ENCODE measurements at regions not wholly inside any gene's neighbourhood (a gene's known extent, or its start where the extent isn't known, plus 50 kb on each side); places are given as distances from the start of the nearest gene placed in this dataset.

DNA sequence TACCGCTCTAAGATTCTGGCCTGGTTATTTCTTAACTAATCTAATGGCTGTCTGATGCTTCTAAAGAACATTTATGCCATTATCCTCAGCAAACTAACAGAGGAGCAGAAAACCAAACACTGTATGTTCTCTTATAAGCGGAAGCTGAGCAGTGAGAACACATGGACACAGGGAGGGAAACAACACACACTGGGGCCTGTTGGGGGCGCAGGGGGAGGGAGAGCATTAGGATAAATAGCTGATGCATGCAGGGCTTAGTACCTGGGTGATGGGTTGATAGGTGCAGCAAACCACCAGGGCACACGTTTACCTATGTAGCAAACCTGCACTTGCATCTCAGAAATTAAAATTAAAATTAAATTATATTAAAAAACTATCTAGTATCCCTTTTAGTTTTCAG lies 853.5 kb downstream of the GATA3 start:
- Histone ChIP-seq H2AFZ (replicated peaks; ENCODE audit: low read length, poor library complexity) (no peak overlapping the region), H2AK5ac (ENCODE audit: low read depth, low read length) (no peak overlapping the region), H4K5ac (ENCODE audit: low read depth, low read length) (no peak overlapping the region), H3K4ac (ENCODE audit: low read depth, low read length) (no peak overlapping the region), H4K8ac (ENCODE audit: low read depth in 2 of 2, low read length in 2 of 2) (no peak overlapping the region), H3K9me1 (ENCODE audit: insufficient read depth, low read length) (no peaks in the 10 kb centered on the region), H3K23ac (ENCODE audit: low read depth, low read length) (no peak overlapping the region), H3K9me3 (ENCODE audit: control insufficient read depth, insufficient read depth, low read length) (peaks cover 7% of the 10 kb centered on the region), H3K27me3 (ENCODE audit: control insufficient read depth, insufficient read depth, low read length) (no peaks in the 10 kb centered on the region), H2BK120ac (ENCODE audit: low read depth, low read length) (no peak overlapping the region), H3K79me1 (ENCODE audit: low read depth in 1 of 2, low read length in 2 of 2) (no peaks in the 10 kb centered on the region), H3K36me3 (ENCODE audit: control insufficient read depth, insufficient read depth, low read length) (no peaks in the 10 kb centered on the region), H3K56ac (ENCODE audit: extremely low read depth, insufficient read depth, low read length) (no peak overlapping the region), H2BK20ac (ENCODE audit: low read depth, low read length) (no peak overlapping the region), H3K4me1 (ENCODE audit: control insufficient read depth, insufficient read depth, low read length) (no peaks in the 10 kb centered on the region), H2BK5ac (ENCODE audit: low read depth, low read length, poor library complexity, severe bottlenecking) (no peak overlapping the region), H3K9ac (ENCODE audit: low read depth, low read length) (no peak overlapping the region), H4K20me1 (ENCODE audit: insufficient read depth, low read length) (no peaks in the 10 kb centered on the region), H3K4me2 (ENCODE audit: low read depth, low read length) (no peak overlapping the region), H2BK15ac (ENCODE audit: low read depth, low read length) (no peak overlapping the region), H2AK9ac (replicated peaks; ENCODE audit: low read depth, low read length, poor library complexity) (no peak overlapping the region), H4K91ac (ENCODE audit: insufficient read depth, low read depth, low read length) (no peak overlapping the region), H3K18ac (ENCODE audit: low read depth, low read length) (no peak overlapping the region), H3K4me3 (ENCODE audit: insufficient read depth, low read depth, low read length) (no peak overlapping the region), H3K14ac (replicated peaks; ENCODE audit: low read depth, low read length) (no peak overlapping the region), H3K27ac (ENCODE audit: insufficient read depth, low read length) (no peak overlapping the region)
- no peak for TF ChIP-seq MXI1 (IDR thresholded peaks at IDR 0.05; ENCODE audit: borderline replicate concordance, low read depth, low read length)
- no peak for TF ChIP-seq CEBPB (IDR thresholded peaks at IDR 0.05; ENCODE audit: low read depth, low read length)
- no peak for TF ChIP-seq RAD21 (IDR thresholded peaks at IDR 0.05; ENCODE audit: low read length)
- TF ChIP-seq FOS (IDR thresholded peaks at IDR 0.05; ENCODE audit: low read depth, low read length), result no peak
- TF ChIP-seq, protein P1, sequence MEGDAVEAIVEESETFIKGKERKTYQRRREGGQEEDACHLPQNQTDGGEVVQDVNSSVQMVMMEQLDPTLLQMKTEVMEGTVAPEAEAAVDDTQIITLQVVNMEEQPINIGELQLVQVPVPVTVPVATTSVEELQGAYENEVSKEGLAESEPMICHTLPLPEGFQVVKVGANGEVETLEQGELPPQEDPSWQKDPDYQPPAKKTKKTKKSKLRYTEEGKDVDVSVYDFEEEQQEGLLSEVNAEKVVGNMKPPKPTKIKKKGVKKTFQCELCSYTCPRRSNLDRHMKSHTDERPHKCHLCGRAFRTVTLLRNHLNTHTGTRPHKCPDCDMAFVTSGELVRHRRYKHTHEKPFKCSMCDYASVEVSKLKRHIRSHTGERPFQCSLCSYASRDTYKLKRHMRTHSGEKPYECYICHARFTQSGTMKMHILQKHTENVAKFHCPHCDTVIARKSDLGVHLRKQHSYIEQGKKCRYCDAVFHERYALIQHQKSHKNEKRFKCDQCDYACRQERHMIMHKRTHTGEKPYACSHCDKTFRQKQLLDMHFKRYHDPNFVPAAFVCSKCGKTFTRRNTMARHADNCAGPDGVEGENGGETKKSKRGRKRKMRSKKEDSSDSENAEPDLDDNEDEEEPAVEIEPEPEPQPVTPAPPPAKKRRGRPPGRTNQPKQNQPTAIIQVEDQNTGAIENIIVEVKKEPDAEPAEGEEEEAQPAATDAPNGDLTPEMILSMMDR (conservative IDR thresholded peaks at IDR 0.05; ENCODE audit: low read depth, low read length), result no peak
- TF ChIP-seq POLR2A (IDR thresholded peaks at IDR 0.05; ENCODE audit: low read depth, low read length), result no peak
- TF ChIP-seq NFE2L2 (IDR thresholded peaks at IDR 0.05; ENCODE audit: low read depth, low read length), result no peak
- no peak for TF ChIP-seq MAZ (IDR thresholded peaks at IDR 0.05; ENCODE audit: borderline replicate concordance, low read depth, low read length)
- TF ChIP-seq ELK1 (IDR thresholded peaks at IDR 0.05; ENCODE audit: borderline replicate concordance, low read depth, low read length), result no peak
- no peak for TF ChIP-seq BHLHE40 (IDR thresholded peaks at IDR 0.05; ENCODE audit: low read depth, low read length)
- no peak for TF ChIP-seq RCOR1 (IDR thresholded peaks at IDR 0.05; ENCODE audit: insufficient replicate concordance, low read length)
- no peak for TF ChIP-seq SMC3 (IDR thresholded peaks at IDR 0.05; ENCODE audit: low read depth, low read length)
- TF ChIP-seq RFX5 (IDR thresholded peaks at IDR 0.05; ENCODE audit: low read depth, low read length), result no peak
- TF ChIP-seq MAFK (IDR thresholded peaks at IDR 0.05; ENCODE audit: low read depth, low read length), result no peak
- TF ChIP-seq, protein P2, sequence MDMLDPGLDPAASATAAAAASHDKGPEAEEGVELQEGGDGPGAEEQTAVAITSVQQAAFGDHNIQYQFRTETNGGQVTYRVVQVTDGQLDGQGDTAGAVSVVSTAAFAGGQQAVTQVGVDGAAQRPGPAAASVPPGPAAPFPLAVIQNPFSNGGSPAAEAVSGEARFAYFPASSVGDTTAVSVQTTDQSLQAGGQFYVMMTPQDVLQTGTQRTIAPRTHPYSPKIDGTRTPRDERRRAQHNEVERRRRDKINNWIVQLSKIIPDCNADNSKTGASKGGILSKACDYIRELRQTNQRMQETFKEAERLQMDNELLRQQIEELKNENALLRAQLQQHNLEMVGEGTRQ (IDR thresholded peaks at IDR 0.05; ENCODE audit: low read depth, low read length), result no peak
- WGBS, 2 experiments (ENCODE audit: extremely low coverage in 2 of 2, insufficient read length in 1 of 2), result no CpG with 5 or more reads among the region's 4 CpGs
- in situ Hi-C loops (cut with MboI; ENCODE audit: low sequenced_read_pairs), result no loop called here
- ATAC-seq (ENCODE audit: low read depth) (no peak), DNase-seq (no peak)
- POLR2A ChIA-PET (ENCODE audit: unreplicated experiment), result no interaction called here
- intact Hi-C loops (cut with micrococcal nuclease), result no loop called here
- dilution Hi-C loops (cut with HindIII; ENCODE audit: low sequenced_read_pairs, unreplicated experiment), result no loop called here
- CTCF ChIA-PET, result interaction anchor here (0.6 kb wide), 1 partner anchor 405 kb away, joined by 3 read pairs; no protein-coding TSS in a partner anchor
- no TSS peak for BruUV-seq (replicated peaks)

All from IMR-90 (cell line).